KMS-11 (cell line): ENCODE measurements at regions not wholly inside any gene's neighbourhood (a gene's known extent, or its start where the extent isn't known, plus 50 kb on each side); places are given as distances from the start of the nearest gene placed in this dataset.
A peak's percentile ranks its signal among the peaks of the same experiment; 100 is the strongest.

ENCODE experiments used
- H2AFZ ChIP-seq: fragments of 200-600 bp; sonication (generic); 2 replicates; pipeline ENCODE4 v1.6.1; 2016; ENCODE audit warnings: antibody characterized with exemption, mixed run types, low read depth
- H3K27ac ChIP-seq: fragments of 200-600 bp; sonication (generic); 2 replicates; pipeline ENCODE4 v1.6.1; 2016; ENCODE audit warnings: mild to moderate bottlenecking, mixed run types
- H3K27me3 ChIP-seq: fragments of 200-600 bp; sonication (generic); 2 replicates; pipeline ENCODE4 v1.6.1; 2017; ENCODE audit warnings: mild to moderate bottlenecking, low read depth, mixed run types, moderate library complexity; ENCODE audit not compliant: insufficient read depth
- H3K36me3 ChIP-seq: fragments of 200-600 bp; sonication (generic); 2 replicates; pipeline ENCODE4 v1.6.1; 2017; ENCODE audit warnings: mild to moderate bottlenecking, mixed run types; ENCODE audit not compliant: insufficient read depth
- H3K4me1 ChIP-seq: fragments of 200-600 bp; sonication (generic); 2 replicates; pipeline ENCODE4 v1.6.1; 2016; ENCODE audit warnings: mild to moderate bottlenecking, low read depth, mixed run types; ENCODE audit not compliant: poor library complexity, severe bottlenecking
- H3K4me2 ChIP-seq: fragments of 200-600 bp; sonication (generic); 2 replicates; pipeline ENCODE4 v1.7.0; 2016; ENCODE audit warnings: mild to moderate bottlenecking, mixed run types
- H3K4me3 ChIP-seq: fragments of 200-600 bp; sonication (generic); IDR thresholded peaks from 2 replicates; pipeline ENCODE4 v1.6.1; 2017; ENCODE audit warnings: low read depth, low read length, mixed read lengths; ENCODE audit not compliant: insufficient read depth
- H3K79me2 ChIP-seq: fragments of 200-600 bp; sonication (generic); 2 replicates; pipeline ENCODE4 v1.6.1; 2016; ENCODE audit warnings: low read depth, mixed run types; ENCODE audit not compliant: insufficient read depth
- H3K9ac ChIP-seq: fragments of 200-600 bp; sonication (generic); 2 replicates; pipeline ENCODE4 v1.6.1; 2016; ENCODE audit warnings: mild to moderate bottlenecking, mixed run types
- H4K20me1 ChIP-seq: fragments of 200-600 bp; sonication (generic); 2 replicates; pipeline ENCODE4 v1.6.1; 2016; ENCODE audit warnings: mild to moderate bottlenecking, mixed run types; ENCODE audit not compliant: insufficient read depth
- TF ChIP-seq, protein P1 (sequence below): fragments of 200-600 bp; sonication (generic); conservative IDR thresholded peaks from 2 replicates; pipeline ENCODE4 v1.6.1; 2017; ENCODE audit warnings: low read depth, mild to moderate bottlenecking, antibody characterized with exemption, low read length, moderate library complexity, mixed read lengths

DNA sequence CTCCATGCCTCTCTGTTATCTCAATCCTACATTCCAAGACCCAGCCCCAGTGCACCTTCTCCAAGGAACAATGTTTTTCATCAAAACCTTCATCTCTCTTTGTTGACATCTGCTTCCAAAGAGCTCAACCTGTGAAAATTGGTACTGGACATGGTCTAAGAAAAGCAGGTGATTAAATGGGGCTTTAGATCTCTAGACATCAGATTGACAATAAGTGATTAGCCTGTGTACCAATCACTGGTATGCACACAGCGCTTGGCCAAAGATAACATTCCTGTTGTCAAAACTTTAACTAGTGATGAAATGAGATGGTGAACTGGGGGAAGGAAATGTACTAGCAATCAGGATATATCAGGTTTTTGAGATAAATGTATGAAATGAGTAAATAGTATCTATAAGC lies 183.3 kb downstream of the TDRD15 start:
- TF ChIP-seq, protein P1, sequence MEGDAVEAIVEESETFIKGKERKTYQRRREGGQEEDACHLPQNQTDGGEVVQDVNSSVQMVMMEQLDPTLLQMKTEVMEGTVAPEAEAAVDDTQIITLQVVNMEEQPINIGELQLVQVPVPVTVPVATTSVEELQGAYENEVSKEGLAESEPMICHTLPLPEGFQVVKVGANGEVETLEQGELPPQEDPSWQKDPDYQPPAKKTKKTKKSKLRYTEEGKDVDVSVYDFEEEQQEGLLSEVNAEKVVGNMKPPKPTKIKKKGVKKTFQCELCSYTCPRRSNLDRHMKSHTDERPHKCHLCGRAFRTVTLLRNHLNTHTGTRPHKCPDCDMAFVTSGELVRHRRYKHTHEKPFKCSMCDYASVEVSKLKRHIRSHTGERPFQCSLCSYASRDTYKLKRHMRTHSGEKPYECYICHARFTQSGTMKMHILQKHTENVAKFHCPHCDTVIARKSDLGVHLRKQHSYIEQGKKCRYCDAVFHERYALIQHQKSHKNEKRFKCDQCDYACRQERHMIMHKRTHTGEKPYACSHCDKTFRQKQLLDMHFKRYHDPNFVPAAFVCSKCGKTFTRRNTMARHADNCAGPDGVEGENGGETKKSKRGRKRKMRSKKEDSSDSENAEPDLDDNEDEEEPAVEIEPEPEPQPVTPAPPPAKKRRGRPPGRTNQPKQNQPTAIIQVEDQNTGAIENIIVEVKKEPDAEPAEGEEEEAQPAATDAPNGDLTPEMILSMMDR = no peak
- no peaks in the 10 kb centered on the region for H3K79me2 ChIP-seq
- no peaks in the 10 kb centered on the region for H4K20me1 ChIP-seq
- H3K4me1 ChIP-seq = no peaks in the 10 kb centered on the region
- no peak overlapping the region for H2AFZ ChIP-seq
- no peak overlapping the region for H3K4me3 ChIP-seq
- no peak overlapping the region for H3K4me2 ChIP-seq
- H3K36me3 ChIP-seq = no peaks in the 10 kb centered on the region
- H3K27ac ChIP-seq = no peak overlapping the region
- no peak overlapping the region for H3K9ac ChIP-seq
- H3K27me3 ChIP-seq = no peaks in the 10 kb centered on the region

DNA sequence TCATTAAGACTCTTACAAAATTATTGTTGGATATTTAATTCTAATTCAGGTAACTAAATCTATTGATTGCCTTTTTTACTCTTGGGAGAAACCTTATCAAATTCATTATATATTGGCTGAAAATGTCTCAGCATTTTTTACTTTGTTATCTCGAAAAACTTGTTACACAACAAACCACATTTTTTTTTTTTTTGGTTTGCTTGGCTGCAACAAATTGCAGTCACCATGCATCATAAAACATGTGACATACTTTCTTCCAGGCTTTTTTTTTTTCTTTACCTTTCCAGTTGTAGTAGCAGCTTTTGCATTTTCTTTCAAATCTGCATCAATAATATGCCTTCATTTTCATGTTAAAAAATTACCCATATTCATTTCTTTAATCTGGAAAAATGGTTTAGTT lies 186.7 kb downstream of the TDRD15 start:
- Histone ChIP-seq H2AFZ (no peak overlapping the region), H3K4me2 (no peak overlapping the region), H3K4me3 (no peak overlapping the region), H4K20me1 (no peaks in the 10 kb centered on the region), H3K4me1 (no peaks in the 10 kb centered on the region), H3K27ac (no peak overlapping the region), H3K27me3 (no peaks in the 10 kb centered on the region), H3K79me2 (no peaks in the 10 kb centered on the region), H3K9ac (no peak overlapping the region), H3K36me3 (no peaks in the 10 kb centered on the region)
- TF ChIP-seq, protein P1 = no peak

DNA sequence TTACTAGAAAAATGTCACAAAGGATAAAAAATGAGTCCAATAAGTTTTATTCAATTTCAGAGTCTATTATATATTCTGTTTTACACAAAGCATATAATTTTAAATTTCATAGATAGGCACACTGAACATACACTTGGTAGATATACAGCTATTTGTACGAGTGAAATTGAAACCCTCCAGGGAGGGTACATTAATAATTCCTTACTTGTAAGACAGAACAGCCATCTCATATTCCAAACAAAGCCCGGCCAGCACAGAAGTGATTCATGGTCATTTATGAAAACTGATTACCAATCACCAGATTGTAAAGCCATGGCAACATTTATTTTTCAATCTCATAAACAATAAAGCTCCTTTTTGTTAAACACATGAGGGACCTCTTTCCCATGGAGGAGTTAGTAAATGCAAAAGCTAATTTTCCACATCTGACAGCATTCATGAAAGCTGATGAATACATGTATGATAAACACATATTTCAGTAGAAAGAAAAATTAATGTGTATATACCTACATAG lies 190.6 kb downstream of the TDRD15 start:
- H4K20me1 ChIP-seq = no peaks in the 10 kb centered on the region

GRCh38 chr2:21317131-21317530 lies 193.4 kb downstream of the TDRD15 start:
- no peak overlapping the region for H2AFZ ChIP-seq

More for the DNA sequence above, 190.6 kb downstream of the TDRD15 start:
- Histone ChIP-seq H3K79me2 (no peaks in the 10 kb centered on the region), H2AFZ (no peak overlapping the region), H3K9ac (no peak overlapping the region), H3K27me3 (no peaks in the 10 kb centered on the region), H3K4me2 (no peak overlapping the region), H3K4me3 (no peak overlapping the region), H3K27ac (no peak overlapping the region), H3K4me1 (no peaks in the 10 kb centered on the region), H3K36me3 (no peaks in the 10 kb centered on the region)
- TF ChIP-seq, protein P1 = no peak

More at GRCh38 chr2:21317131-21317530, 193.4 kb downstream of the TDRD15 start:
- no peaks in the 10 kb centered on the region for H3K27me3 ChIP-seq
- H3K79me2 ChIP-seq = no peaks in the 10 kb centered on the region
- H3K27ac ChIP-seq = no peak overlapping the region
- TF ChIP-seq, protein P1 = peak; percentile 56
- no peaks in the 10 kb centered on the region for H3K4me1 ChIP-seq
- H3K4me3 ChIP-seq = no peak overlapping the region
- no peak overlapping the region for H3K9ac ChIP-seq
- H4K20me1 ChIP-seq = no peaks in the 10 kb centered on the region
- no peaks in the 10 kb centered on the region for H3K36me3 ChIP-seq
- no peak overlapping the region for H3K4me2 ChIP-seq
